Neural progenitor cell (in vitro differentiated cells): ENCODE measurements at regions not wholly inside any gene's neighbourhood (a gene's known extent, or its start where the extent isn't known, plus 50 kb on each side); places are given as distances from the start of the nearest gene placed in this dataset.
"Not testable (repeated sequence)": the region's sequence is repeated elsewhere in the genome, so short reads cannot be mapped to it uniquely, and the experiment has no call there.

ENCODE experiments used
- DNase-seq: peaks from one replicate; pipeline ENCODE4 v3.0.0-alpha.2; 2016; ENCODE audit warnings: low spot score
- H2AFZ ChIP-seq: fragments of 200-600 bp; sonication (generic); replicated peaks from 2 replicates; pipeline ENCODE4 v1.6.1; 2016; ENCODE audit warnings: antibody characterized with exemption
- H3F3A ChIP-seq: fragments of 200-600 bp; sonication (generic); 2 replicates; pipeline ENCODE4 v1.6.1; 2016; ENCODE audit warnings: antibody characterized with exemption, low read depth
- H3K27ac ChIP-seq: fragments of 200-600 bp; sonication (generic); 2 replicates; pipeline ENCODE4 v1.5.1; 2016; ENCODE audit warnings: mild to moderate bottlenecking
- H3K27me3 ChIP-seq: fragments of 200-600 bp; sonication (generic); 2 replicates; pipeline ENCODE4 v1.6.1; 2016; ENCODE audit warnings: mild to moderate bottlenecking, moderate library complexity
- H3K36me3 ChIP-seq: fragments of 200-600 bp; sonication (generic); 2 replicates; pipeline ENCODE4 v1.5.1; 2016
- H3K4me1 ChIP-seq: fragments of 200-600 bp; sonication (generic); 2 replicates; pipeline ENCODE4 v1.6.1; 2016; ENCODE audit warnings: mixed run types
- H3K4me2 ChIP-seq: fragments of 200-600 bp; sonication (generic); 2 replicates; pipeline ENCODE4 v1.6.1; 2016
- H3K4me3 ChIP-seq: fragments of 200-600 bp; sonication (generic); 2 replicates; pipeline ENCODE4 v1.5.1; 2016
- H3K79me2 ChIP-seq: fragments of 200-600 bp; sonication (generic); 2 replicates; pipeline ENCODE4 v1.6.1; 2016; ENCODE audit warnings: low read depth
- H3K9ac ChIP-seq: fragments of 200-600 bp; sonication (generic); 2 replicates; pipeline ENCODE4 v1.6.1; 2016
- H3K9me3 ChIP-seq: fragments of 200-600 bp; sonication (generic); 2 replicates; pipeline ENCODE4 v1.5.1; 2016; ENCODE audit warnings: low read depth
- H4K20me1 ChIP-seq: fragments of 200-600 bp; sonication (generic); 2 replicates; pipeline ENCODE4 v1.6.1; 2016; ENCODE audit warnings: low read depth
- H3K27ac Mint-ChIP-seq: 3 replicates; pipeline ENCODE4 v1.8.0; 2021; ENCODE audit warnings: mixed read lengths
- H3K27me3 Mint-ChIP-seq: 2 replicates; pipeline ENCODE4 v1.8.0; 2022; ENCODE audit warnings: low read depth, mild to moderate bottlenecking, inconsistent platforms, moderate library complexity, mixed read lengths; ENCODE audit not compliant: insufficient read depth
- H3K36me3 Mint-ChIP-seq: 3 replicates; pipeline ENCODE4 v1.8.0; 2021; ENCODE audit warnings: mixed read lengths
- H3K4me1 Mint-ChIP-seq: 3 replicates; pipeline ENCODE4 v1.8.0; 2021; ENCODE audit warnings: mixed read lengths
- H3K4me3 Mint-ChIP-seq: 3 replicates; pipeline ENCODE4 v1.8.0; 2021; ENCODE audit warnings: mild to moderate bottlenecking, moderate library complexity, mixed read lengths
- H3K9me3 Mint-ChIP-seq: 3 replicates; pipeline ENCODE4 v1.8.0; 2020; ENCODE audit warnings: mixed read lengths
- CTCF ChIP-seq: fragments of 200-600 bp; sonication (generic); IDR thresholded peaks from 2 replicates; pipeline ENCODE4 v1.5.1; 2017; ENCODE audit warnings: antibody characterized with exemption, mild to moderate bottlenecking
- EZH2 ChIP-seq: fragments of 200-600 bp; sonication (generic); IDR thresholded peaks from 2 replicates; pipeline ENCODE4 v1.6.1; 2017; ENCODE audit warnings: antibody characterized with exemption, mild to moderate bottlenecking, moderate library complexity
- EZH2phosphoT487 ChIP-seq: fragments of 200-600 bp; sonication (generic); IDR thresholded peaks from 2 replicates; pipeline ENCODE4 v1.6.1; 2017; ENCODE audit warnings: antibody characterized with exemption

GRCh38 chr4:12379191-12379590, 950.5 kb upstream of the HS3ST1 start:
- TF ChIP-seq CTCF (no peak), EZH2phosphoT487 (no peak), EZH2 (no peak)
- Mint-ChIP-seq H3K36me3 (no peaks in the 10 kb centered on the region), H3K9me3 (peaks cover 2% of the 10 kb centered on the region), H3K27ac (no peak overlapping the region), H3K4me3 (no peak overlapping the region), H3K4me1 (peaks cover 5% of the 10 kb centered on the region), H3K27me3 (no peaks in the 10 kb centered on the region)
- no peak for DNase-seq
- no peaks in the 10 kb centered on the region for H3K27me3 ChIP-seq
- no peaks in the 10 kb centered on the region for H3K36me3 ChIP-seq
- H3K27ac ChIP-seq = no peak overlapping the region
- no peak overlapping the region for H3K4me2 ChIP-seq
- no peak overlapping the region for H2AFZ ChIP-seq
- H3K4me3 ChIP-seq = no peak overlapping the region
- no peaks in the 10 kb centered on the region for H4K20me1 ChIP-seq
- no peaks in the 10 kb centered on the region for H3K9me3 ChIP-seq
- H3F3A ChIP-seq = no peaks in the 10 kb centered on the region
- H3K9ac ChIP-seq = no peak overlapping the region
- no peaks in the 10 kb centered on the region for H3K4me1 ChIP-seq
- no peaks in the 10 kb centered on the region for H3K79me2 ChIP-seq

GRCh38 chr4:12375805-12376204, 947.1 kb upstream of the HS3ST1 start:
- no peak for DNase-seq
- TF ChIP-seq CTCF = no peak
- TF ChIP-seq EZH2 = no peak
- no peak for TF ChIP-seq EZH2phosphoT487
- Mint-ChIP-seq H3K4me3 (no peak overlapping the region), H3K36me3 (no peaks in the 10 kb centered on the region), H3K27ac (no peak overlapping the region), H3K27me3 (no peaks in the 10 kb centered on the region), H3K4me1 (peaks cover 5% of the 10 kb centered on the region), H3K9me3 (peaks cover 2% of the 10 kb centered on the region)
- Histone ChIP-seq H3K9me3 (no peaks in the 10 kb centered on the region), H2AFZ (no peak overlapping the region), H3K79me2 (no peaks in the 10 kb centered on the region), H3K4me1 (no peaks in the 10 kb centered on the region), H3K27me3 (no peaks in the 10 kb centered on the region), H3F3A (no peaks in the 10 kb centered on the region), H3K4me3 (no peak overlapping the region), H3K36me3 (no peaks in the 10 kb centered on the region), H3K4me2 (no peak overlapping the region), H3K9ac (no peak overlapping the region), H3K27ac (no peak overlapping the region), H4K20me1 (no peaks in the 10 kb centered on the region)

DNA sequence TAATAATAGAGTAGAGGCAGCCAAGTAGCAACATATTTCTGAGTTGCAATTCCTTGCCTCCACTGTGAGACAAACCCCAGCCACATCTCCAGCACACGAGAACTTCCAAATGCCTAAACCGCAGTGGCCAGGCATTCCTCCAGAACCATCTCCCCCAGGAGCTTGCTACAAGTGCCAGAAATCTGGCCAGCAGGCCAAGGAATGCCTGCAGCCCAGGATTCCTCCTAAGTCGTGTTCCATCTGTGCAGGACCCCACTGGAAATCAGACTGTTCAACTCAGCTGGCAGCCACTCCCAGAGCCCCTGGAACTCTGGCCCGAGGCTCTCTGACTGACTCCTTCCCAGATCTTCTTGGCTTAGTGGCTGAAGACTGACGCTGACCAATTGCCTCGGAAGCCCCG, 937.2 kb upstream of the HS3ST1 start:
- H3K4me3 ChIP-seq, H4K20me1 ChIP-seq, H3K9me3 ChIP-seq, H3K27ac Mint-ChIP-seq, H3K27me3 Mint-ChIP-seq, H3K27ac ChIP-seq, H3K36me3 ChIP-seq, H3K4me2 ChIP-seq, H3F3A ChIP-seq, H3K9ac ChIP-seq, H3K9me3 Mint-ChIP-seq, H3K27me3 ChIP-seq, H3K36me3 Mint-ChIP-seq, H2AFZ ChIP-seq, DNase-seq, H3K79me2 ChIP-seq, H3K4me3 Mint-ChIP-seq: not testable (repeated sequence)
- H3K4me1 ChIP-seq = peaks cover 19% of the 10 kb centered on the region
- H3K4me1 Mint-ChIP-seq = peaks cover 12% of the 10 kb centered on the region

DNA sequence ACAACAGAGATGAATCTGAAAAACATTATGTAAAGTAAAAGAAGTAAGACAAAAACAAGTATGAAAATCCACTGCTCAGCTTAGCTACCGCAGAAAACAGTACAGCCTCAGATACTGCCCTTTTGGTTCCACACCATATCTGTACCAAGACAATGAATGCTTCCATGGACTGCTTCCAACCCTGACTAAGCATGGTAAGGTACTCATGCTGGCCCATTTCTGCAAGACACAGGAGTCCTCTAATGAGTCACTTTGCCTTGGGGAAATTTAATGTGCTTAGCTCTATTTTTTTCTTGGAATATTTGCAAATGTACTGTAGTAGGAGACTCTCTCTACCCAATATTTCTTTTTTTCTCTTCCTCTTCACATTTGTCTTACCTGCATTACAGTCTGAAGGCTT, 931.7 kb upstream of the HS3ST1 start:
- Mint-ChIP-seq H3K27ac (no peak overlapping the region), H3K9me3 (peaks cover 2% of the 10 kb centered on the region), H3K27me3 (peaks cover 6% of the 10 kb centered on the region), H3K36me3 (no peaks in the 10 kb centered on the region), H3K4me1 (peaks cover 12% of the 10 kb centered on the region), H3K4me3 (no peak overlapping the region)
- Histone ChIP-seq H3K9ac (no peak overlapping the region), H3K79me2 (no peaks in the 10 kb centered on the region), H3K4me1 (peaks cover 15% of the 10 kb centered on the region), H3K4me2 (no peak overlapping the region), H3K36me3 (no peaks in the 10 kb centered on the region), H2AFZ (no peak overlapping the region), H3K9me3 (no peaks in the 10 kb centered on the region), H3K27ac (no peak overlapping the region), H3K4me3 (no peak overlapping the region), H3K27me3 (no peaks in the 10 kb centered on the region), H3F3A (no peaks in the 10 kb centered on the region), H4K20me1 (no peaks in the 10 kb centered on the region)
- TF ChIP-seq CTCF (no peak), EZH2 (no peak), EZH2phosphoT487 (no peak)
- no peak for DNase-seq
